ENCODE measurements at regions not wholly inside any gene's neighbourhood (a gene's known extent, or its start where the extent isn't known, plus 50 kb on each side); places are given as distances from the start of the nearest gene placed in this dataset.
"Not testable (repeated sequence)": the region's sequence is repeated elsewhere in the genome, so short reads cannot be mapped to it uniquely, and the experiment has no call there.

GRCh38 chrX:3994315-3994714 lies 280.9 kb upstream of the PRKX start:
- Histone ChIP-seq H3K79me2 (ENCODE audit: insufficient read depth, low read length) (no peaks in the 10 kb centered on the region), H4K20me1 (ENCODE audit: insufficient read depth, low read length) (no peaks in the 10 kb centered on the region), H3K36me3 (ENCODE audit: insufficient read depth, low read length) (no peaks in the 10 kb centered on the region), H3K27ac (ENCODE audit: low read depth, low read length, poor library complexity, severe bottlenecking) (no peak overlapping the region), H3K9me3 (ENCODE audit: low read length) (no peaks in the 10 kb centered on the region), H3K4me2 (ENCODE audit: low read length) (no peak overlapping the region), H3K9ac (ENCODE audit: low read length) (no peak overlapping the region), H3K4me1 (ENCODE audit: insufficient read depth, low read length, severe bottlenecking) (no peaks in the 10 kb centered on the region), H3K27me3 (ENCODE audit: insufficient read depth, low read length) (no peaks in the 10 kb centered on the region), H3F3A (ENCODE audit: insufficient read depth, low read length) (no peaks in the 10 kb centered on the region), H2AFZ (ENCODE audit: low read length) (no peak overlapping the region), H3K9me2 (ENCODE audit: low read depth, low read length) (no peaks in the 10 kb centered on the region), H3K4me3 (ENCODE audit: low read depth, low read length, poor library complexity, severe bottlenecking) (no peak overlapping the region)
- TF ChIP-seq, protein P1, sequence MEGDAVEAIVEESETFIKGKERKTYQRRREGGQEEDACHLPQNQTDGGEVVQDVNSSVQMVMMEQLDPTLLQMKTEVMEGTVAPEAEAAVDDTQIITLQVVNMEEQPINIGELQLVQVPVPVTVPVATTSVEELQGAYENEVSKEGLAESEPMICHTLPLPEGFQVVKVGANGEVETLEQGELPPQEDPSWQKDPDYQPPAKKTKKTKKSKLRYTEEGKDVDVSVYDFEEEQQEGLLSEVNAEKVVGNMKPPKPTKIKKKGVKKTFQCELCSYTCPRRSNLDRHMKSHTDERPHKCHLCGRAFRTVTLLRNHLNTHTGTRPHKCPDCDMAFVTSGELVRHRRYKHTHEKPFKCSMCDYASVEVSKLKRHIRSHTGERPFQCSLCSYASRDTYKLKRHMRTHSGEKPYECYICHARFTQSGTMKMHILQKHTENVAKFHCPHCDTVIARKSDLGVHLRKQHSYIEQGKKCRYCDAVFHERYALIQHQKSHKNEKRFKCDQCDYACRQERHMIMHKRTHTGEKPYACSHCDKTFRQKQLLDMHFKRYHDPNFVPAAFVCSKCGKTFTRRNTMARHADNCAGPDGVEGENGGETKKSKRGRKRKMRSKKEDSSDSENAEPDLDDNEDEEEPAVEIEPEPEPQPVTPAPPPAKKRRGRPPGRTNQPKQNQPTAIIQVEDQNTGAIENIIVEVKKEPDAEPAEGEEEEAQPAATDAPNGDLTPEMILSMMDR (IDR thresholded peaks at IDR 0.05; ENCODE audit: low read length), result no peak
- TF ChIP-seq EZH2 (IDR thresholded peaks at IDR 0.05; ENCODE audit: borderline replicate concordance, low read length), result no peak

DNA sequence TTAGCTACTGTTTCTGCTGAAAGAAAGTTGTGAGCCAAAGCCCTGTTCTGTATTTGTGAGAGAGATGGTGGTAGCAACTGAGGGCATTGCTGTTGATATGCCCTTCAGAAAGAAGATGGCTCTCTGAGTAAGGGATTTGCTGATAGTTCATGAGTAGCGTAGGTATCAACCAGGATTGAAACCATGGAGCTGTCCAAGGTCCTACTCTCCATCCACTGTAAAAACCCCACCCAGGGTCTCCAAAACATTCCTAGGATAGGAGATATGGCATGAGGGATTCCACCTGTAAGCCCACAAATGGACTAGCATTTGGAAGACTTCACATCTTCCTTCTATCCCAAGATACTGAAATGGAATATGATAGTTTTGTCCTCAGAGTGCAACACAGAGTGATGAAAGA lies 277.1 kb upstream of the PRKX start:
- no peak overlapping the region for H3K4me3 ChIP-seq (ENCODE audit: low read depth, low read length, poor library complexity, severe bottlenecking)
- no peak overlapping the region for H3K9ac ChIP-seq (ENCODE audit: low read length)
- no peaks in the 10 kb centered on the region for H3K4me1 ChIP-seq (ENCODE audit: insufficient read depth, low read length, severe bottlenecking)
- no peaks in the 10 kb centered on the region for H3K9me3 ChIP-seq (ENCODE audit: low read length)
- no peak overlapping the region for H3K27ac ChIP-seq (ENCODE audit: low read depth, low read length, poor library complexity, severe bottlenecking)
- H3K9me2 ChIP-seq (ENCODE audit: low read depth, low read length), result no peaks in the 10 kb centered on the region
- no peaks in the 10 kb centered on the region for H3F3A ChIP-seq (ENCODE audit: insufficient read depth, low read length)
- no peak overlapping the region for H2AFZ ChIP-seq (ENCODE audit: low read length)
- no peaks in the 10 kb centered on the region for H3K36me3 ChIP-seq (ENCODE audit: insufficient read depth, low read length)
- no peaks in the 10 kb centered on the region for H3K79me2 ChIP-seq (ENCODE audit: insufficient read depth, low read length)
- no peak overlapping the region for H3K4me2 ChIP-seq (ENCODE audit: low read length)
- H4K20me1 ChIP-seq (ENCODE audit: insufficient read depth, low read length), result no peaks in the 10 kb centered on the region
- no peaks in the 10 kb centered on the region for H3K27me3 ChIP-seq (ENCODE audit: insufficient read depth, low read length)
- TF ChIP-seq EZH2 (IDR thresholded peaks at IDR 0.05; ENCODE audit: borderline replicate concordance, low read length), result no peak
- TF ChIP-seq, protein P1 (IDR thresholded peaks at IDR 0.05; ENCODE audit: low read length), result no peak

- not testable (repeated sequence) for H3K4me2 ChIP-seq (ENCODE audit: low read length); H3K9me2 ChIP-seq (ENCODE audit: low read depth, low read length); H3K27ac ChIP-seq (ENCODE audit: low read depth, low read length, poor library complexity, severe bottlenecking); H2AFZ ChIP-seq (ENCODE audit: low read length); H4K20me1 ChIP-seq (ENCODE audit: insufficient read depth, low read length); H3K79me2 ChIP-seq (ENCODE audit: insufficient read depth, low read length); H3K9ac ChIP-seq (ENCODE audit: low read length); H3K4me1 ChIP-seq (ENCODE audit: insufficient read depth, low read length, severe bottlenecking); H3K4me3 ChIP-seq (ENCODE audit: low read depth, low read length, poor library complexity, severe bottlenecking); H3K27me3 ChIP-seq (ENCODE audit: insufficient read depth, low read length); H3F3A ChIP-seq (ENCODE audit: insufficient read depth, low read length); H3K9me3 ChIP-seq (ENCODE audit: low read length); H3K36me3 ChIP-seq (ENCODE audit: insufficient read depth, low read length)
These were observed 258.8 kb upstream of the PRKX start for GRCh38 chrX:3972104-3972858.

DNA sequence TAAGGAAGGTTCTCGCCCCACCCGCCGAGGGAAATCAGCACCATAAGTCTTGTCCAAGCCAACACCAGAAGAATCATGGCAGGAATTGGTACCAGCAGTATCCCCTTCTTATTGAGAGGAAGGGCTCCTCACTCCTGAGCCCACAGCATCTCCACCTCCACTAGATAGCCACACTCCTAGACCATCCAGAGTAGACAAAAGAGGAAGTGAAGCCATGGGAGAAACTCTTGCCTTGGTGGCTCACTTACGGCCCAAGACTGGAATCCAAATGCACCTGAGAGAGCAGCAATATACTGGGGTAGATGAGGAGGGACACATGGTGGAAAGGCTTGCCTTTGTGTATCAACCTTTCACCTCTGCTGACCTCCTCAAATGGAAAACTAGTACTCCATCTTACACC lies 255.3 kb upstream of the PRKX start:
- Histone ChIP-seq H3K9me3 (ENCODE audit: low read length) (no peaks in the 10 kb centered on the region), H3K4me1 (ENCODE audit: insufficient read depth, low read length, severe bottlenecking) (no peaks in the 10 kb centered on the region), H2AFZ (ENCODE audit: low read length) (no peak overlapping the region), H3K79me2 (ENCODE audit: insufficient read depth, low read length) (no peaks in the 10 kb centered on the region), H3K9ac (ENCODE audit: low read length) (no peak overlapping the region), H3K9me2 (ENCODE audit: low read depth, low read length) (no peaks in the 10 kb centered on the region), H3F3A (ENCODE audit: insufficient read depth, low read length) (no peaks in the 10 kb centered on the region), H3K27me3 (ENCODE audit: insufficient read depth, low read length) (no peaks in the 10 kb centered on the region), H3K4me2 (ENCODE audit: low read length) (no peak overlapping the region), H3K36me3 (ENCODE audit: insufficient read depth, low read length) (no peaks in the 10 kb centered on the region), H4K20me1 (ENCODE audit: insufficient read depth, low read length) (no peaks in the 10 kb centered on the region), H3K27ac (ENCODE audit: low read depth, low read length, poor library complexity, severe bottlenecking) (no peak overlapping the region), H3K4me3 (ENCODE audit: low read depth, low read length, poor library complexity, severe bottlenecking) (no peak overlapping the region)
- TF ChIP-seq, protein P1 (IDR thresholded peaks at IDR 0.05; ENCODE audit: low read length), result no peak
- TF ChIP-seq EZH2 (IDR thresholded peaks at IDR 0.05; ENCODE audit: borderline replicate concordance, low read length), result no peak

Data from OCI-LY1 (cell line).